NCI-H1092 treated with DMSO at 0.1 percent for 48 hours (cell line): ENCODE measurements at regions not wholly inside any gene's neighbourhood (a gene's known extent, or its start where the extent isn't known, plus 50 kb on each side); places are given as distances from the start of the nearest gene placed in this dataset.
"Not testable (repeated sequence)": the region's sequence is repeated elsewhere in the genome, so short reads cannot be mapped to it uniquely, and the experiment has no call there.

Experiments
- DNase-seq: peaks from one replicate; lab custom pipeline; 2025; lab: John Stamatoyannopoulos, UW

GRCh38 chr11:114942207-114942606, 263.9 kb downstream of the NXPE2 start:
- no peak for DNase-seq

- DNase-seq = no peak
Observed at GRCh38 chr11:114949614-114950351, 271.5 kb downstream of the NXPE2 start.

- peak; percentile 69 for DNase-seq
Observed at GRCh38 chr11:114953039-114953438, 274.7 kb downstream of the NXPE2 start.

- DNase-seq = no peak
Observed at GRCh38 chr11:114955923-114956322, 277.6 kb downstream of the NXPE2 start.

- DNase-seq = no peak
Observed at GRCh38 chr11:114956566-114956965, 278.2 kb downstream of the NXPE2 start.

- no peak for DNase-seq
Observed at GRCh38 chr11:114959953-114960505, 281.7 kb downstream of the NXPE2 start.

- DNase-seq = not testable (repeated sequence)
Observed at GRCh38 chr11:114960819-114961218, 282.5 kb downstream of the NXPE2 start.

GRCh38 chr11:114964676-114965214, 286.4 kb downstream of the NXPE2 start:
- peak; percentile 25 for DNase-seq

GRCh38 chr11:114970927-114971645, 292.8 kb downstream of the NXPE2 start:
- DNase-seq = no peak

- DNase-seq = no peak
Observed at GRCh38 chr11:114972105-114972504, 293.8 kb downstream of the NXPE2 start.

- no peak for DNase-seq
Observed at GRCh38 chr11:114977651-114978050, 299.3 kb downstream of the NXPE2 start.

- no peak for DNase-seq
Observed at GRCh38 chr11:114982141-114982540, 303.8 kb downstream of the NXPE2 start.

GRCh38 chr11:114984611-114985163, 306.4 kb downstream of the NXPE2 start:
- DNase-seq = peak; percentile 15

GRCh38 chr11:114986365-114986764, 308.0 kb downstream of the NXPE2 start:
- no peak for DNase-seq

GRCh38 chr11:114987186-114987760, 308.9 kb downstream of the NXPE2 start:
- no peak for DNase-seq

- DNase-seq = no peak
Observed at GRCh38 chr11:114988644-114989043, 310.3 kb downstream of the NXPE2 start.

- DNase-seq = no peak
Observed at GRCh38 chr11:114989536-114989935, 311.2 kb downstream of the NXPE2 start.

- DNase-seq = no peak
Observed at GRCh38 chr11:115005663-115006062, 327.3 kb downstream of the NXPE2 start.

- DNase-seq = no peak
Observed at GRCh38 chr11:115007851-115008250, 329.5 kb downstream of the NXPE2 start.

GRCh38 chr11:115008799-115009198, 330.5 kb downstream of the NXPE2 start:
- DNase-seq = no peak

GRCh38 chr11:115017529-115017928, 339.2 kb downstream of the NXPE2 start:
- no peak for DNase-seq

- no peak for DNase-seq
Observed at GRCh38 chr11:115030166-115030565, 351.8 kb downstream of the NXPE2 start.
